Cardiac septum (tissue), 1 donor: ENCODE measurements at regions not wholly inside any gene's neighbourhood (a gene's known extent, or its start where the extent isn't known, plus 50 kb on each side); places are given as distances from the start of the nearest gene placed in this dataset.
"Not testable (repeated sequence)": the region's sequence is repeated elsewhere in the genome, so short reads cannot be mapped to it uniquely, and the experiment has no call there.

ENCODE experiments used
- DNase-seq: peaks from one replicate; pipeline ENCODE4 v3.0.0-alpha.2; 2020; ENCODE audit warnings: low spot score
- intact Hi-C: fragments of 100-400 bp; cut with DNase I; formaldehyde crosslinking; loops from one replicate; pipeline ENCODE4 v1.14.0; 2022
- donor health status: DM: no; HTN: no; CAD: no.

- intact Hi-C loops, DNase-seq: not testable (repeated sequence)
Observed at GRCh38 chr21:13936033-13936937, 274.5 kb downstream of the LIPI start.

- DNase-seq, intact Hi-C loops: not testable (repeated sequence)
Observed at GRCh38 chr21:13935396-13936032, 275.2 kb downstream of the LIPI start.

- not testable (repeated sequence) for DNase-seq
Observed at GRCh38 chr21:13934887-13935342, 275.8 kb downstream of the LIPI start.

GRCh38 chr21:13923175-13923574 is 287.6 kb downstream of the LIPI start:
- DNase-seq, intact Hi-C loops: not testable (repeated sequence)

More at GRCh38 chr21:13934887-13935342, 275.8 kb downstream of the LIPI start:
- intact Hi-C loops, result not testable (repeated sequence)

GRCh38 chr21:13921455-13921854 is 289.3 kb downstream of the LIPI start:
- DNase-seq, intact Hi-C loops: not testable (repeated sequence)

- intact Hi-C loops, DNase-seq: not testable (repeated sequence)
Observed at GRCh38 chr21:13907385-13907784, 297.8 kb downstream of the POTED start.

GRCh38 chr21:13896596-13897247 is 287.1 kb downstream of the POTED start:
- intact Hi-C loops, DNase-seq: not testable (repeated sequence)

GRCh38 chr21:13893617-13894016 is 284.0 kb downstream of the POTED start:
- DNase-seq, intact Hi-C loops: not testable (repeated sequence)

GRCh38 chr21:13893025-13893424 is 283.4 kb downstream of the POTED start:
- DNase-seq, intact Hi-C loops: not testable (repeated sequence)

GRCh38 chr21:13892146-13892751 is 282.7 kb downstream of the POTED start:
- intact Hi-C loops, DNase-seq: not testable (repeated sequence)

- DNase-seq, result not testable (repeated sequence)
Observed at GRCh38 chr21:13889176-13889575, 279.6 kb downstream of the POTED start.

GRCh38 chr21:13883641-13884395 is 274.2 kb downstream of the POTED start:
- DNase-seq, intact Hi-C loops: not testable (repeated sequence)

More at GRCh38 chr21:13889176-13889575, 279.6 kb downstream of the POTED start:
- intact Hi-C loops, result not testable (repeated sequence)

- DNase-seq, intact Hi-C loops: not testable (repeated sequence)
Observed at GRCh38 chr21:13877503-13877902, 267.9 kb downstream of the POTED start.

- intact Hi-C loops, DNase-seq: not testable (repeated sequence)
Observed at GRCh38 chr21:13876999-13877398, 267.4 kb downstream of the POTED start.

- intact Hi-C loops, DNase-seq: not testable (repeated sequence)
Observed at GRCh38 chr21:13874001-13874400, 264.4 kb downstream of the POTED start.

GRCh38 chr21:13854638-13855037 is 245.1 kb downstream of the POTED start:
- intact Hi-C loops, result no loop called here
- DNase-seq, result no peak

GRCh38 chr21:13850808-13851207 is 241.2 kb downstream of the POTED start:
- intact Hi-C loops, DNase-seq: not testable (repeated sequence)

GRCh38 chr21:13849489-13849888 is 239.9 kb downstream of the POTED start:
- DNase-seq, intact Hi-C loops: not testable (repeated sequence)

- intact Hi-C loops, DNase-seq: not testable (repeated sequence)
Observed at GRCh38 chr21:13846718-13847117, 237.1 kb downstream of the POTED start.
